ENCODE measurements at regions not wholly inside any gene's neighbourhood (a gene's known extent, or its start where the extent isn't known, plus 50 kb on each side); places are given as distances from the start of the nearest gene placed in this dataset.

GRCh38 chr14:97077253-97077653 is 280.1 kb downstream of the VRK1 start:
- Histone ChIP-seq H3K4me3 (replicated peaks in 1 of 3; ENCODE audit: insufficient read depth in 1 of 3, low read depth in 2 of 3, low read length in 3 of 3) (no peak overlapping the region), H2AFZ (ENCODE audit: low read length) (no peak overlapping the region), H3K27ac (ENCODE audit: extremely low read length, insufficient read depth, low read length) (no peak overlapping the region), H3K4me2 (ENCODE audit: low read depth, low read length) (no peak overlapping the region), H3K4me1 (ENCODE audit: insufficient read depth, low read length) (no peaks in the 10 kb centered on the region), H3K9me3 (ENCODE audit: low read length) (no peaks in the 10 kb centered on the region), H4K20me1 (ENCODE audit: insufficient read depth, low read length) (no peaks in the 10 kb centered on the region), H3K27me3 (ENCODE audit: control insufficient read depth in 1 of 2, insufficient read depth in 2 of 2, low read length in 2 of 2) (no peaks in the 10 kb centered on the region; a peak in 1 of 5 replicates), H3K9ac (ENCODE audit: insufficient read depth, low read depth, low read length) (no peak overlapping the region), H3K36me3 (replicated peaks in 1 of 2; ENCODE audit: control insufficient read depth in 1 of 2, insufficient read depth in 2 of 2, low read length in 2 of 2) (no peaks in the 10 kb centered on the region), H3K79me2 (ENCODE audit: insufficient read depth, low read length) (no peaks in the 10 kb centered on the region)
- CTCF ChIA-PET (ENCODE audit: low intra/inter-chr PET ratio, low total read pairs), result no interaction called here
- TF ChIP-seq ZNF687 (CRISPR knock-in tag; IDR thresholded peaks at IDR 0.05) (no peak), MAFF (IDR thresholded peaks at IDR 0.05; ENCODE audit: low read depth, low read length) (peak; percentile 51), MAFK (conservative IDR thresholded peaks at IDR 0.05 in 1 of 2, IDR thresholded peaks at IDR 0.05 in 1 of 2; ENCODE audit: low read length in 2 of 2) (peak; percentile 51 to 77; a peak in 3 of 4 replicates)
- FAIRE-seq, result no peak
- BruUV-seq (replicated peaks), result no TSS peak
- intact Hi-C loops (cut with micrococcal nuclease; ENCODE audit: unreplicated experiment), result no loop called here
- ATAC-seq, result no peak
- DNase-seq (ENCODE audit: low spot score), result no peak
- in situ Hi-C loops (cut with HindIII; ENCODE audit: extremely low pct_ligation_motif_present, low pct_unique_long_range_greater_than_20kb), result no loop called here
- POLR2A ChIA-PET, result no interaction called here
- 25% methylated on average over 8 of the region's 8 CpGs for WGBS (ENCODE audit: low lambda C conversion rate)

DNA sequence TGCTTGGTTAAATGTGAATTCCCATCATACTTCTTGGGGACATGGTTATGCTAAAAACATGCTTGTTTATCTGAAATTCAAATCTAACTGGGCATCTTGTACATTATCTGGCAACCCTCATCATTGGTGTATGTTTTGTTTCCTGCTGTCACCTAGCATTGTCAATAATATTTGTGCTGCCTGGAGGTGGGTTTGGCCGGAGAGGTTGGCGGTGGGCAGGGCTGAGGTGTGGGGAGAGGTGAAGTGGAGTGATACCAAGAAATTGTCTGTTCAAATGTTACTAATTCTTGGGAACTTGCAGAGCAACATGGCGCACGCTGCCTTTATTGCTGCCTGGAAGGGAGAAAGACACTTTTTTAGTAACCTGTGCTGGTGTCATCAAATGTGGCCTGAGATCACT is 280.5 kb downstream of the VRK1 start:
- FAIRE-seq (no peak), DNase-seq (ENCODE audit: low spot score) (no peak), ATAC-seq (no peak)
- Histone ChIP-seq H3K4me2 (ENCODE audit: low read depth, low read length) (no peak overlapping the region), H3K36me3 (replicated peaks in 1 of 2; ENCODE audit: control insufficient read depth in 1 of 2, insufficient read depth in 2 of 2, low read length in 2 of 2) (no peaks in the 10 kb centered on the region), H3K27me3 (ENCODE audit: control insufficient read depth in 1 of 2, insufficient read depth in 2 of 2, low read length in 2 of 2) (no peaks in the 10 kb centered on the region; a peak in 1 of 5 replicates), H4K20me1 (ENCODE audit: insufficient read depth, low read length) (no peaks in the 10 kb centered on the region), H3K79me2 (ENCODE audit: insufficient read depth, low read length) (no peaks in the 10 kb centered on the region), H3K9ac (ENCODE audit: insufficient read depth, low read depth, low read length) (no peak overlapping the region), H3K9me3 (ENCODE audit: low read length) (no peaks in the 10 kb centered on the region), H2AFZ (ENCODE audit: low read length) (no peak overlapping the region), H3K4me3 (replicated peaks in 1 of 3; ENCODE audit: insufficient read depth in 1 of 3, low read depth in 2 of 3, low read length in 3 of 3) (no peak overlapping the region), H3K27ac (ENCODE audit: extremely low read length, insufficient read depth, low read length) (no peak overlapping the region), H3K4me1 (ENCODE audit: insufficient read depth, low read length) (no peaks in the 10 kb centered on the region)
- WGBS (ENCODE audit: low lambda C conversion rate), result 46% methylated on average over 4 of the region's 4 CpGs
- CTCF ChIA-PET (ENCODE audit: low intra/inter-chr PET ratio, low total read pairs), result no interaction called here
- intact Hi-C loops (cut with micrococcal nuclease; ENCODE audit: unreplicated experiment), result no loop called here
- no TSS peak for BruUV-seq (replicated peaks)
- in situ Hi-C loops (cut with HindIII; ENCODE audit: extremely low pct_ligation_motif_present, low pct_unique_long_range_greater_than_20kb), result no loop called here
- POLR2A ChIA-PET, result no interaction called here
- no peak for TF ChIP-seq BHLHE40 (IDR thresholded peaks at IDR 0.05; ENCODE audit: low read length)
- TF ChIP-seq TBX2 (CRISPR knock-in tag; IDR thresholded peaks at IDR 0.05; ENCODE audit: borderline replicate concordance), result no peak
- TF ChIP-seq JUN (CRISPR knock-in tag; IDR thresholded peaks at IDR 0.05), result no peak
- TF ChIP-seq, protein P1, sequence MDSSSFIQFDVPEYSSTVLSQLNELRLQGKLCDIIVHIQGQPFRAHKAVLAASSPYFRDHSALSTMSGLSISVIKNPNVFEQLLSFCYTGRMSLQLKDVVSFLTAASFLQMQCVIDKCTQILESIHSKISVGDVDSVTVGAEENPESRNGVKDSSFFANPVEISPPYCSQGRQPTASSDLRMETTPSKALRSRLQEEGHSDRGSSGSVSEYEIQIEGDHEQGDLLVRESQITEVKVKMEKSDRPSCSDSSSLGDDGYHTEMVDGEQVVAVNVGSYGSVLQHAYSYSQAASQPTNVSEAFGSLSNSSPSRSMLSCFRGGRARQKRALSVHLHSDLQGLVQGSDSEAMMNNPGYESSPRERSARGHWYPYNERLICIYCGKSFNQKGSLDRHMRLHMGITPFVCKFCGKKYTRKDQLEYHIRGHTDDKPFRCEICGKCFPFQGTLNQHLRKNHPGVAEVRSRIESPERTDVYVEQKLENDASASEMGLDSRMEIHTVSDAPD (CRISPR knock-in tag; IDR thresholded peaks at IDR 0.05), result no peak
- TF ChIP-seq, protein P2, sequence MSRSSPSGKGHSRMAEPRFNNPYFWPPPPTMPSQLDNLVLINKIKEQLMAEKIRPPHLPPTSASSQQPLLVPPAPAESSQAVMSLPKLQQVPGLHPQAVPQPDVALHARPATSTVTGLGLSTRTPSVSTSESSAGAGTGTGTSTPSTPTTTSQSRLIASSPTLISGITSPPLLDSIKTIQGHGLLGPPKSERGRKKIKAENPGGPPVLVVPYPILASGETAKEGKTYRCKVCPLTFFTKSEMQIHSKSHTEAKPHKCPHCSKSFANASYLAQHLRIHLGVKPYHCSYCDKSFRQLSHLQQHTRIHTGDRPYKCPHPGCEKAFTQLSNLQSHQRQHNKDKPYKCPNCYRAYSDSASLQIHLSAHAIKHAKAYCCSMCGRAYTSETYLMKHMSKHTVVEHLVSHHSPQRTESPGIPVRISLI (CRISPR knock-in tag; IDR thresholded peaks at IDR 0.05; ENCODE audit: borderline replicate concordance), result no peak
- TF ChIP-seq KDM5B (CRISPR knock-in tag; IDR thresholded peaks at IDR 0.05; ENCODE audit: borderline replicate concordance), result no peak
- TF ChIP-seq ZNF292 (CRISPR knock-in tag; IDR thresholded peaks at IDR 0.05; ENCODE audit: borderline replicate concordance, low read depth), result no peak
- TF ChIP-seq MIER2 (CRISPR knock-in tag; IDR thresholded peaks at IDR 0.05), result no peak

Measured in HepG2 (cell line).